GM12878 (cell line): ENCODE measurements at regions not wholly inside any gene's neighbourhood (a gene's known extent, or its start where the extent isn't known, plus 50 kb on each side); places are given as distances from the start of the nearest gene placed in this dataset.

Experiments
- ATAC-seq: fragments of 200-7000 bp; cut with Tn5 transposase; 3 replicates; pipeline ENCODE4 v1.9.1; 2020; ENCODE audit warnings: mild to moderate bottlenecking, moderate library complexity
- BruUV-seq: library from RNA; stranded (reverse); fragments of 400-500 nt; replicated peaks from 2 replicates; lab custom pipeline; 2021; lab: Mats Ljungman, UMichigan
- CTCF ChIA-PET: fragments of 300-600 bp; sonication (Branson Sonifier 250); formaldehyde crosslinking; extraction: SDS; loops from one replicate; lab custom pipeline; 2021; ENCODE audit warnings: inconsistent platforms; lab: Yijun Ruan, JAX
- POLR2A ChIA-PET: fragments of 350-600 bp; formaldehyde crosslinking; extraction: SDS; loops from one replicate; lab custom pipeline; 2021; ENCODE audit warnings: inconsistent platforms; lab: Charles Lee
- RAD21 ChIA-PET: fragments of 300-600 bp; sonication (Branson Sonifier 250); formaldehyde crosslinking; loops from one replicate; lab custom pipeline; 2023; ENCODE audit warnings: antibody characterized with exemption; ENCODE audit not compliant: unreplicated experiment; lab: Charles Lee
- SMC1A ChIA-PET: fragments of 300-600 bp; sonication (Branson Sonifier 250); formaldehyde crosslinking; loops from one replicate; lab custom pipeline; 2023; ENCODE audit not compliant: unreplicated experiment, uncharacterized antibody; lab: Charles Lee
- DNase-seq: peaks from one replicate; pipeline ENCODE4 v3.0.0-alpha.2; 2011; ENCODE audit warnings: low read depth, low spot score
- FAIRE-seq: peaks from 3 replicates; lab custom pipeline; 2011; peaks lifted over from hg19 to GRCh38; lab: Jason Lieb, UNC
- H2AFZ ChIP-seq: 2 replicates; pipeline ENCODE4 v1.6.0; 2011; ENCODE audit warnings: low read depth, low read length, control low read depth; ENCODE audit not compliant: control insufficient read depth
- H3K27ac ChIP-seq: 2 replicates; pipeline ENCODE4 v1.5.1; 2011; ENCODE audit warnings: control low read depth; ENCODE audit not compliant: control insufficient read depth, insufficient read depth
- H3K27me3 ChIP-seq, 2 experiments: replicated peaks in 1 of 2; 2 replicates each; pipeline versions ENCODE4 v1.6.0 to v1.6.1; 2011; ENCODE audit warnings: low read length in 1 of 2; ENCODE audit not compliant: control insufficient read depth in 2 of 2, insufficient read depth in 2 of 2
- H3K36me3 ChIP-seq, 2 experiments: 2 replicates each; pipeline ENCODE4 v1.5.1; 2011; ENCODE audit warnings: low read length in 1 of 2; ENCODE audit not compliant: control insufficient read depth in 2 of 2, insufficient read depth in 2 of 2
- H3K4me1 ChIP-seq: 2 replicates; pipeline ENCODE4 v1.6.1; 2011; ENCODE audit warnings: mild to moderate bottlenecking, low read length, moderate library complexity, mixed read lengths; ENCODE audit not compliant: control insufficient read depth, insufficient read depth
- H3K4me2 ChIP-seq: 2 replicates; pipeline ENCODE4 v1.6.0; 2011; ENCODE audit warnings: control low read depth; ENCODE audit not compliant: control insufficient read depth, insufficient read depth
- H3K4me3 ChIP-seq: fragments of 200-600 bp; sonication (generic); 2 replicates; pipeline ENCODE4 v1.5.1; 2016
- H3K79me2 ChIP-seq: 2 replicates; pipeline ENCODE4 v1.6.0; 2011; ENCODE audit warnings: low read length; ENCODE audit not compliant: control insufficient read depth, insufficient read depth
- H3K9ac ChIP-seq: 2 replicates; pipeline ENCODE4 v1.8.0; 2011; ENCODE audit warnings: low read length, control low read depth, mixed read lengths; ENCODE audit not compliant: control insufficient read depth, insufficient read depth
- H3K9me3 ChIP-seq: replicated peaks from 3 replicates; pipeline ENCODE4 v1.5.1; 2011; ENCODE audit warnings: mild to moderate bottlenecking, low read length; ENCODE audit not compliant: control insufficient read depth, insufficient read depth
- H4K20me1 ChIP-seq: 2 replicates; pipeline ENCODE4 v1.6.0; 2011; ENCODE audit not compliant: control insufficient read depth, insufficient read depth
- IRF4 ChIP-seq: IDR thresholded peaks from 2 replicates; pipeline ENCODE4 v1.6.1; 2011; ENCODE audit warnings: low read depth, low read length
- KLF5 ChIP-seq: fragments of 450-650 bp; IDR thresholded peaks from 2 replicates; pipeline ENCODE4 v1.6.1; 2014; ENCODE audit warnings: mild to moderate bottlenecking; ENCODE audit not compliant: partially characterized antibody
- STAT1 ChIP-seq: fragments of 450-650 bp; conservative IDR thresholded peaks from 2 replicates; pipeline ENCODE4 v1.6.1; 2014; ENCODE audit warnings: antibody characterized with exemption, mild to moderate bottlenecking
- ZNF384 ChIP-seq: IDR thresholded peaks from 2 replicates; pipeline ENCODE4 v1.6.1; 2012; ENCODE audit warnings: low read depth, mild to moderate bottlenecking, low read length, improper control_type of control experiment, borderline replicate concordance
- WGBS: methylation state at CpG from one replicate; pipeline ENCODE4 v1.1.6; 2016; ENCODE audit warnings: low lambda C conversion rate; ENCODE audit not compliant: insufficient replicate concordance, insufficient coverage; ENCODE audit errors: missing lambda C conversion rate; 5-methylcytosine and 5-hydroxymethylcytosine counted together
- in situ Hi-C: fragments of 300-500 bp; cut with MboI; formaldehyde crosslinking; loops from 9 replicates; pipeline ENCODE4 v1.14.3; 2018; ENCODE audit warnings: mixed read lengths
- intact Hi-C: fragments of 100-400 bp; cut with micrococcal nuclease; formaldehyde crosslinking; loops from one replicate; pipeline ENCODE4 v1.14.2; 2022; ENCODE audit not compliant: unreplicated experiment
- TF ChIP-seq, protein P1 (sequence below): fragments of 450-650 bp; conservative IDR thresholded peaks from 2 replicates; pipeline ENCODE4 v1.6.1; 2017; ENCODE audit warnings: mild to moderate bottlenecking, moderate library complexity
- TF ChIP-seq, protein P2 (sequence below): fragments of 450-650 bp; IDR thresholded peaks from 2 replicates; pipeline ENCODE4 v1.6.1; 2017; ENCODE audit warnings: mild to moderate bottlenecking, moderate library complexity
- TF ChIP-seq, protein P3 (sequence below): IDR thresholded peaks from 2 replicates; pipeline ENCODE4 v1.6.1; 2011; ENCODE audit warnings: low read depth, low read length, improper control_type of control experiment, borderline replicate concordance

DNA sequence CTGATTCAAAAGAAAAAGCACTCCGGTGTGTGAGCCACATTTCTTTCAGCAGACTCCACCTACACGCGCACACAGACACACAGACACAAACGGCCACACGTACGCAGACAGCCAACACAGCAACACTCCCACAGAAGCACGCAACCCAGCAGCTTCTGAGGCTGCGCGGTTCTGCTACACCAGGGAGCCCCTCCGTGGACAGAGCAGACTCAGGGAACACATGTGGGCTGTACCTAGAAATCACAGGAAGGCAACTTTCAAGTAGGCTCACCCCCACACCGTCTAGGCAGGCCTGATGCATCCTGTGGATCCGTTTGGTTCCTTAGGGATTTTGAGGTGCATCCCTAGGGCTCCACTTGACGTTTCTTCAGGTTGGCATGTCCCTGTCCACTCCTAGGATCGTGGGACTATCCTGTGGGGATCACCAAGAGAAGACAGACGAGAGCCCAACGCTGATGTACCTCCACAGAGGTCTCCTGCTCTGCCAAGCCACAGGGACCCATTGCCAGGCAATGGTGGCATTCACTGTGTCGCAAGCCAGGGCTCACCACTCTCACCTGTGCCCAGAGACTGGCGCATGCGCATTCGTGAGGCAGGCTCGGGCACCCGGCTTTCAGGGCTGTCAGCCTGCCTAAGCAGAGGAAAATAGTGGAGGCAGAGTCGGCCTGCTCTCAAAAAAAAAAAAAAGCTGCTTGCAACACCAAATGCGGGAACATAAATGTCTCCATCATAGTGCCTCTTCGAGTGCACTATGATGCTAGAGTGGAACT is 2333.3 kb downstream of the TP53TG3F start:
- DNase-seq (no peak), ATAC-seq (no peak), FAIRE-seq (no peak)
- intact Hi-C loops = no loop called here
- WGBS = 46% methylated on average over 25 of the region's 25 CpGs
- Histone ChIP-seq H3K27me3 (no peaks in the 10 kb centered on the region), H2AFZ (no peak overlapping the region), H4K20me1 (no peaks in the 10 kb centered on the region), H3K79me2 (no peaks in the 10 kb centered on the region), H3K4me1 (no peaks in the 10 kb centered on the region), H3K4me2 (no peak overlapping the region), H3K4me3 (no peak overlapping the region), H3K9me3 (no peaks in the 10 kb centered on the region; the same call in 2 of the 3 replicates), H3K36me3 (no peaks in the 10 kb centered on the region)
- in situ Hi-C loops = no loop called here
- ChIA-PET SMC1A (interaction anchor here (0.6 kb wide), 1 partner anchor 193 kb away, joined by 3 read pairs; no protein-coding TSS in a partner anchor), RAD21 (no interaction called here), CTCF (no interaction called here), POLR2A (no interaction called here)
- BruUV-seq = no TSS peak
- TF ChIP-seq, protein P1, sequence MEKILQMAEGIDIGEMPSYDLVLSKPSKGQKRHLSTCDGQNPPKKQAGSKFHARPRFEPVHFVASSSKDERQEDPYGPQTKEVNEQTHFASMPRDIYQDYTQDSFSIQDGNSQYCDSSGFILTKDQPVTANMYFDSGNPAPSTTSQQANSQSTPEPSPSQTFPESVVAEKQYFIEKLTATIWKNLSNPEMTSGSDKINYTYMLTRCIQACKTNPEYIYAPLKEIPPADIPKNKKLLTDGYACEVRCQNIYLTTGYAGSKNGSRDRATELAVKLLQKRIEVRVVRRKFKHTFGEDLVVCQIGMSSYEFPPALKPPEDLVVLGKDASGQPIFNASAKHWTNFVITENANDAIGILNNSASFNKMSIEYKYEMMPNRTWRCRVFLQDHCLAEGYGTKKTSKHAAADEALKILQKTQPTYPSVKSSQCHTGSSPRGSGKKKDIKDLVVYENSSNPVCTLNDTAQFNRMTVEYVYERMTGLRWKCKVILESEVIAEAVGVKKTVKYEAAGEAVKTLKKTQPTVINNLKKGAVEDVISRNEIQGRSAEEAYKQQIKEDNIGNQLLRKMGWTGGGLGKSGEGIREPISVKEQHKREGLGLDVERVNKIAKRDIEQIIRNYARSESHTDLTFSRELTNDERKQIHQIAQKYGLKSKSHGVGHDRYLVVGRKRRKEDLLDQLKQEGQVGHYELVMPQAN = no peak
- no peak for TF ChIP-seq KLF5
- no peak for TF ChIP-seq IRF4
- TF ChIP-seq, protein P2, sequence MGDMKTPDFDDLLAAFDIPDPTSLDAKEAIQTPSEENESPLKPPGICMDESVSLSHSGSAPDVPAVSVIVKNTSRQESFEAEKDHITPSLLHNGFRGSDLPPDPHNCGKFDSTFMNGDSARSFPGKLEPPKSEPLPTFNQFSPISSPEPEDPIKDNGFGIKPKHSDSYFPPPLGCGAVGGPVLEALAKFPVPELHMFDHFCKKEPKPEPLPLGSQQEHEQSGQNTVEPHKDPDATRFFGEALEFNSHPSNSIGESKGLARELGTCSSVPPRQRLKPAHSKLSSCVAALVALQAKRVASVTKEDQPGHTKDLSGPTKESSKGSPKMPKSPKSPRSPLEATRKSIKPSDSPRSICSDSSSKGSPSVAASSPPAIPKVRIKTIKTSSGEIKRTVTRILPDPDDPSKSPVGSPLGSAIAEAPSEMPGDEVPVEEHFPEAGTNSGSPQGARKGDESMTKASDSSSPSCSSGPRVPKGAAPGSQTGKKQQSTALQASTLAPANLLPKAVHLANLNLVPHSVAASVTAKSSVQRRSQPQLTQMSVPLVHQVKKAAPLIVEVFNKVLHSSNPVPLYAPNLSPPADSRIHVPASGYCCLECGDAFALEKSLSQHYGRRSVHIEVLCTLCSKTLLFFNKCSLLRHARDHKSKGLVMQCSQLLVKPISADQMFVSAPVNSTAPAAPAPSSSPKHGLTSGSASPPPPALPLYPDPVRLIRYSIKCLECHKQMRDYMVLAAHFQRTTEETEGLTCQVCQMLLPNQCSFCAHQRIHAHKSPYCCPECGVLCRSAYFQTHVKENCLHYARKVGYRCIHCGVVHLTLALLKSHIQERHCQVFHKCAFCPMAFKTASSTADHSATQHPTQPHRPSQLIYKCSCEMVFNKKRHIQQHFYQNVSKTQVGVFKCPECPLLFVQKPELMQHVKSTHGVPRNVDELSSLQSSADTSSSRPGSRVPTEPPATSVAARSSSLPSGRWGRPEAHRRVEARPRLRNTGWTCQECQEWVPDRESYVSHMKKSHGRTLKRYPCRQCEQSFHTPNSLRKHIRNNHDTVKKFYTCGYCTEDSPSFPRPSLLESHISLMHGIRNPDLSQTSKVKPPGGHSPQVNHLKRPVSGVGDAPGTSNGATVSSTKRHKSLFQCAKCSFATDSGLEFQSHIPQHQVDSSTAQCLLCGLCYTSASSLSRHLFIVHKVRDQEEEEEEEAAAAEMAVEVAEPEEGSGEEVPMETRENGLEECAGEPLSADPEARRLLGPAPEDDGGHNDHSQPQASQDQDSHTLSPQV = no peak
- TF ChIP-seq ZNF384 = no peak
- TF ChIP-seq STAT1 = no peak
- TF ChIP-seq, protein P3, sequence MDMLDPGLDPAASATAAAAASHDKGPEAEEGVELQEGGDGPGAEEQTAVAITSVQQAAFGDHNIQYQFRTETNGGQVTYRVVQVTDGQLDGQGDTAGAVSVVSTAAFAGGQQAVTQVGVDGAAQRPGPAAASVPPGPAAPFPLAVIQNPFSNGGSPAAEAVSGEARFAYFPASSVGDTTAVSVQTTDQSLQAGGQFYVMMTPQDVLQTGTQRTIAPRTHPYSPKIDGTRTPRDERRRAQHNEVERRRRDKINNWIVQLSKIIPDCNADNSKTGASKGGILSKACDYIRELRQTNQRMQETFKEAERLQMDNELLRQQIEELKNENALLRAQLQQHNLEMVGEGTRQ = no peak
- TF ChIP-seq, all 136 proteins: peak for 0
- no peak overlapping the region for H3K27ac ChIP-seq
- no peak overlapping the region for H3K9ac ChIP-seq
